GM19452 (cell line): ENCODE measurements at regions not wholly inside any gene's neighbourhood (a gene's known extent, or its start where the extent isn't known, plus 50 kb on each side); places are given as distances from the start of the nearest gene placed in this dataset.

Experiments used
- ATAC-seq: cut with Tn5 transposase; IDR thresholded peaks from one replicate; pipeline ENCODE4 v1.9.1; 2021; ENCODE audit not compliant: unreplicated experiment

GRCh38 chr7:156115582-156115981, 303.3 kb upstream of the SHH start:
- no peak for ATAC-seq

- no peak for ATAC-seq
Observed at GRCh38 chr7:156113731-156114130, 301.5 kb upstream of the SHH start.

- ATAC-seq = no peak
Observed at GRCh38 chr7:156109988-156110387, 297.7 kb upstream of the SHH start.

- ATAC-seq = no peak
Observed at GRCh38 chr7:156109076-156109475, 296.8 kb upstream of the SHH start.

GRCh38 chr7:156107957-156108356, 295.7 kb upstream of the SHH start:
- no peak for ATAC-seq

- no peak for ATAC-seq
Observed at GRCh38 chr7:156106107-156106426, 293.8 kb upstream of the SHH start.

DNA sequence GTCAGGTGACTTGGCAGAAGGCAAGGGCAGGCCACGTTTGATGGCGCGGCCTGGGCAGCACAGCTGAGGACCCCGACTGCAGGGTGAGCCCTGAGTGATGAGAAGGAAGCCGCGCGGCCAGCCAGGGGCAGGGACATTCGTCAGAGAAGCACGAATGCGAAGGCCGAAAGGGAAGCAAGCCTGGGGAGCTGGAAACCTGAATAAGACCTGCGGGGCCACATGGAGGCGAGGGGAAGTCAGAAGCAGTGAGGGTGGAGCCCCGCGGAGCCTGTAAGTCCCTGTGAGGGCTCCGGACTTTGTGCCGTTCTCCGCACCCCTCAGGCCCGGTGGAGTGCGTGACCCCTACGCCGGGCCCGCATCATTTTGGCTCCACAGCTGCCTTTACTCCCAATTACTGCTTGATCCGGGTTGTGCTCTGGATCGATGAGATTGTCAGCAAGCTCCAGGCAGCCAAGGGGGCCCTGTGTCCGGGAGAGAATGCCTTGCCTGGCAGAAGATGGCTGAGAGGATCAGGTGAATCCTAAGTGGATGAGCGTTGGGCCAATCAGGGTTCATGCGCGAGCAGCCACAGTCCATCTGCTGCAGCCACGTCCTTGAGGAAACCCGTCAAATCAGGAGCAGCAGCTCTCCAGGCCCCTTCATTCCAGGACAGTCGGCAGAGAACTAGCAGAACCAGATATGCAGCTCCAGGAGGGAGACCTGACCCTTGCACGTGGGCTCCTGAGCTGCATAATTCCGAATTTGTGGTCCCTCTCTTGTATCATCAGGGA, 293.3 kb upstream of the SHH start:
- ATAC-seq = no peak

DNA sequence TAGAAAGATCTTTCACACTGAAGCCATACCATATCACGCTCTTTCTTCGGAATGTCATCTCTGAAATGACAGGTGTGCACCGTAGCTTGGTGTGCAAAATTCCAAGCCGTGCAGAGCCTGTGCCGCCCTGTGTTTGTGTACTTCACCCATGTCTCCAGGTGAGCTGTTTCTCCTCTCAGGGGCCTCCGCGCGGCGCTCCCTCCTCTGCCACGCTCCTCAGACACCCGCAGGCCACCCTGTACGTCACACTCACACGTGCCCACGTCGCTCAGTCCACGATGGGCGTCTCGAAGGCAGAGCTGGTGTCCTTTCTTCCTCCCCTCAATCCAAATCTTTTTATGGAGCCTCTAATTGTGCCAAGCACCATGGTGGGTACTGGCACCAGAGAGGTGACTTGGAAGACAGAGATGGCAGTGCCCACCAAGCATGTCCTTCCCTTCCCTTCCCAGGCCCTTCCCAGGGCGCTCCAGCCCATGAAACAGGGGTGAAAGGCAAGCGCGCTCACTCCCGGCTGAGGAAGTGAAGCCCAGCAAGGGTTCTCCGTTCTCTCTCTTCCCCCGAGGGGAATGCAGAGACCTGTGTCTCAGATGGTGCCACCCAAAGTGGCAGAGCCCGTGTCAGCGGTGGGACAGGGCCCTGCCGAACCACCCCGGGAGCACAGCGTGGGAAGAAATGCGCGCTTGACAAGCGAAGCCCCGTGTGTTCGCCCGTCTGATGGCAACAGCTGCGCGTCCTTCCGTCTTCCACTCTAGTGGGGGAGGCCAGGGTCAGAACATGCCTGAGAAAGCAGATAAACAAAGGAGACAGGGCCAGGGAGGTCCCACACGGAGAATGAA, 292.5 kb upstream of the SHH start:
- no peak for ATAC-seq

- no peak for ATAC-seq
Observed at GRCh38 chr7:156102267-156102666, 290.0 kb upstream of the SHH start.

DNA sequence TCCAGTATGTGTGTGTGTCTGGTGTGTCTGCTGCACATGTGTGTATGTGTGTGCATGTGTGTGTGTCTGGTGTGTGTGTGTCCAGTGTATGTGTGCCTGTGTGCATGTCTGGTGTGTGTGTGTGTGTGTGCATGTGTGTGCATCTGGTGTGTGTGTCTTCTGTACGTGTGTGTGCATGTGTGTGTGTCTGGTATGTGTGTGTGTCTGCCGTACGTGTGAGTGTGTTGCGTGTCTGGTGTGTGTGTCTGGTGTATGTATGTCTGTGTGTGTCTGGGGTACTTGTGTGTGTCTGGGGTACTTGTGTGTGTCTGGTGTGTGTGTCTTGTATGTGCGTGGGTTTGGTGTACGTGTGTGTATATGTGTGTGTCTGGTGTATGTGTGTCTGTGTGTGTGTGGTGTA, 289.1 kb upstream of the SHH start:
- no peak for ATAC-seq

GRCh38 chr7:156100086-156100485, 287.8 kb upstream of the SHH start:
- ATAC-seq = no peak

DNA sequence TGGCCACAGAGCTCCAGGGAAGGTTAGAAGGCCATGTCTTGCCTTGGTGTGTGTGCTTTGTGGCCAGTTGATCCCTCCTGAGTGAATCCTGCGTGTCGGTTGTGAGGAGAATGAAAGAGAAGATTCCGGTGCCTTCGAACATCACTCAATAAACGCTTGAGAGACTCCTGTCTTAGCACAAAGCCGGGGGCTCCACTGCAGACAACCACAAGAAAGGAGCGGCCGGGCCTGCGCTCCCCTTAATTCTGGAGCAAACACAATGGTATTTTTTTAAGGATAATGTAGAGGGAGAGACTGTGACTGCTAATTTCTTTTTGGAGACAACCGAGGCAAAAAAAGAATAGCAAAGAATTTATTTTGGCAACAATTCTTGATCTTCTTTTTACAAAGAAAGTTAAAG, 286.8 kb upstream of the SHH start:
- ATAC-seq = no peak

GRCh38 chr7:156096771-156097538, 284.7 kb upstream of the SHH start:
- ATAC-seq = no peak

- no peak for ATAC-seq
Observed at GRCh38 chr7:156095908-156096539, 283.8 kb upstream of the SHH start.

DNA sequence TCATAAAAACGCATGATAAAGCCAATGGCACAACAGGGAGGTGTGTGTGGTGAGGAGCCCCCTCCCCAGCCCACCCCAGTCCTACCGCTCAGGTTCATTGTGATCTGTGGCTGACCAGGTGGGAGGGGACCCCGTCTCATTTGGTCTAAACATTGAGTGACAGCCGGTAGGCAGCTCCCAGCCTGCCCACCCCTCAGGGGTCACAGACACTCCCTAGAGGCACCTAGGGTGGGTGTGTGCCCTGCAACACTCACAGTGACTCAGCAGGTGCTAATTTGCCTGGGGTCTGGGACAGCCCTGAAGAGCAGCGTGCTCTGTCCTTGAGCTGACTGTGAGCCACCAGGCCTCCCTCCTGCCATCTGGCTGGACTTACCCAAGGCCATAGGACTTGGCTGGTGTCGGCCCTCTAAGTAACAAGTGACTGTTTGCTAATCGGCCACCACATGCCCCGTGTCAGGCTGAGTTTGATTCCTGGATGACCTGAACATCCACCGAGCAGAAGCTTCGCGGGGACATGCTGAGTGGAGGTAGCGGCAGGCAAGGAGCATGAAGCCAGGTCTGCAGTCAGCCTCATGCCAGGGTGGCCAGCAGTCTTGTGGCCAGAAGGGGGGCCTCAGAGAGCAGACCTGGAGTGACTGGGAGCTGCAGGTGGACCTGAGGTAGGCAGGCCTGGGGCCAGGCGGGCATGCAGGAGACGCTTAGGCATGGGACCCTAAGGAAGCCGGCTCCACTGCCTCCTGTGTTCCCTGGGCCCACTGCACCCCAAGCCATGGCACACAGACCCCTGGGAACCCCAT, 282.3 kb upstream of the SHH start:
- no peak for ATAC-seq

GRCh38 chr7:156092307-156092706, 280.0 kb upstream of the SHH start:
- ATAC-seq = no peak

GRCh38 chr7:156091519-156092080, 279.3 kb upstream of the SHH start:
- no peak for ATAC-seq

- no peak for ATAC-seq
Observed at GRCh38 chr7:156090988-156091387, 278.7 kb upstream of the SHH start.

DNA sequence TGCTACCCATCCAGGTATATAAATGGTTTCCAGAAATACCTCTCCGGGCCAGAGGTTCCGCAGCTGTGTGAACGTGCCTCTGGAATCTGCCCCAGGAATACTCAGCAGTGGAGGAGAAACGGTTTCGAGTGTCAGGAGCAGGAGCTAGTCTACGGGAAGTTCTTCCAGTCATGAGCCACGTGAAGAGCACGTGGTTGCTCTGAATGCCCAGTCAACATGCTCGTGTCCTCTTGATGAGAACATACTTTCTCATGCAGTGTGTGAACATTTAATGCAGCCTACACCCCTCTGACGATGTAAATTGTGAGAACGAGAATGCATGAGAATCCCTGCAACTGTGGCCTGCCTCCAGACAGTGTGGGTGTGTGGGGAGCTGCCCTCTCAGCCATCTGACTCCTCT, 277.0 kb upstream of the SHH start:
- no peak for ATAC-seq

GRCh38 chr7:156088115-156088514, 275.9 kb upstream of the SHH start:
- ATAC-seq = no peak
